GM12878 (cell line): ENCODE measurements at regions not wholly inside any gene's neighbourhood (a gene's known extent, or its start where the extent isn't known, plus 50 kb on each side); places are given as distances from the start of the nearest gene placed in this dataset.

Source experiments
- JUND ChIP-seq: IDR thresholded peaks from 2 replicates; pipeline ENCODE4 v1.6.1; 2012; ENCODE audit warnings: low read depth, mild to moderate bottlenecking, low read length, improper control_type of control experiment, moderate library complexity
- SREBF2 ChIP-seq: IDR thresholded peaks from 2 replicates; pipeline ENCODE4 v1.6.1; 2012; ENCODE audit warnings: mild to moderate bottlenecking, low read length

DNA sequence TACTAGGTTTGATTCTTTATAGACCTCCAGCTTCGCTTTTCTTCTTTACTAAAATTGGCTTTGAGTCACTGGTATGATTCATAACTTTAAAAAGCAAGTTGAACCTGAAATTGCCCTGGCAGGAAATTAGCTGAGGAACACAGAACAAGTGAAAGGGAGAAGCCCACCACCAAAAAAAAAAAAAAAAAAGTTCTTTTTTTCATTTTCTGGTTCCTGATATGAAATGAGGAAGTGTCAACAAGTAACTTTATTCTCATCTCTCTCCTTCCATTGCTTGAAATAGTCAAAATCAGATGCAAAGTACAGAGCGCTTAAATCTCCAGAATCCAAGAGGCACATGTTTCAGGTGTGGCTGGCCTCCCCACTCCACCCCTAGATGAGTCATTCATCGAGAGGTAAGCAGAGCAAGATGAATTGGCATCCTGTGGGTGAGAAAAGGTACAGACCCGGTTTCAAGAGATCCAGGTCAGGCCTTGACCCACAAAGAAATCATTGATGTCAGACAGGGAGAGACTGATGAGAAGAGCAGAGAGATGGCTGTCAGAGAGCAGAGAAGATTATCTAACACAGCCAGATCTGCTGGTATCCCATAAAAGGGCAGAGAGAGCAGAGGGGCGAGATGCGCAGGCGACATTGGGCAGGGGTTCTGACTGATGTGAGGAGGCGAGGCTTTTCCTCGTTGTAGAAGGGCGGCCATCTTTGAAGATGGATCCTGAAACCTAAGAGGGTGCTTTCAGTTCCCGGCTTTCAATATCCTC lies 54.8 kb upstream of the MBOAT1 start:
- TF ChIP-seq SREBF2 (no peak), JUND (no peak)
